GM23338 (cell line): ENCODE measurements at regions not wholly inside any gene's neighbourhood (a gene's known extent, or its start where the extent isn't known, plus 50 kb on each side); places are given as distances from the start of the nearest gene placed in this dataset.

Experiments used
- ATAC-seq: fragments of 200-7000 bp; cut with Tn5 transposase; 3 replicates; pipeline ENCODE4 v1.9.1; 2020
- DNase-seq: peaks from one replicate; pipeline ENCODE4 v3.0.0-alpha.2; 2015; ENCODE audit warnings: low spot score
- H2AFZ ChIP-seq: fragments of 200-600 bp; sonication (generic); 2 replicates; pipeline ENCODE4 v1.8.0; 2016; ENCODE audit warnings: antibody characterized with exemption, mild to moderate bottlenecking, moderate library complexity
- H3F3A ChIP-seq: fragments of 200-600 bp; sonication (generic); replicated peaks from 2 replicates; pipeline ENCODE4 v1.8.0; 2017; ENCODE audit warnings: antibody characterized with exemption, mixed run types, low read depth
- H3K27ac ChIP-seq: fragments of 200-600 bp; sonication (generic); 2 replicates; pipeline ENCODE4 v1.6.1; 2016; ENCODE audit warnings: low read depth
- H3K27me3 ChIP-seq: fragments of 200-600 bp; sonication (generic); 2 replicates; pipeline ENCODE4 v1.8.0; 2016; ENCODE audit warnings: mild to moderate bottlenecking, mixed run types, moderate library complexity; ENCODE audit not compliant: insufficient read depth
- H3K36me3 ChIP-seq: fragments of 200-600 bp; sonication (generic); 2 replicates; pipeline ENCODE4 v1.8.0; 2016; ENCODE audit warnings: mild to moderate bottlenecking; ENCODE audit not compliant: insufficient read depth
- H3K4me1 ChIP-seq: fragments of 200-600 bp; sonication (generic); 2 replicates; pipeline ENCODE4 v1.8.0; 2016; ENCODE audit warnings: mild to moderate bottlenecking, moderate library complexity; ENCODE audit not compliant: insufficient read depth
- H3K4me2 ChIP-seq: fragments of 200-600 bp; sonication (generic); 2 replicates; pipeline ENCODE4 v1.7.1; 2017; ENCODE audit warnings: mixed run types
- H3K4me3 ChIP-seq: fragments of 200-600 bp; sonication (generic); 2 replicates; pipeline ENCODE4 v1.6.1; 2016; ENCODE audit warnings: mixed run types
- H3K79me2 ChIP-seq: fragments of 200-600 bp; sonication (generic); replicated peaks from 2 replicates; pipeline ENCODE4 v1.8.0; 2017; ENCODE audit warnings: mild to moderate bottlenecking; ENCODE audit not compliant: insufficient read depth
- H3K9me2 ChIP-seq: fragments of 200-600 bp; sonication (generic); 2 replicates; pipeline ENCODE4 v1.8.0; 2017; ENCODE audit not compliant: insufficient read depth
- H4K20me1 ChIP-seq: fragments of 200-600 bp; sonication (generic); replicated peaks from 2 replicates; pipeline ENCODE4 v1.8.0; 2017; ENCODE audit warnings: mild to moderate bottlenecking; ENCODE audit not compliant: insufficient read depth
- H3K27ac Mint-ChIP-seq: 2 replicates; pipeline ENCODE4 v1.8.0; 2020; ENCODE audit warnings: inconsistent platforms, mild to moderate bottlenecking, moderate library complexity, mixed read lengths
- H3K27me3 Mint-ChIP-seq: 3 replicates; pipeline ENCODE4 v1.8.0; 2022; ENCODE audit warnings: low read depth, mild to moderate bottlenecking, moderate library complexity, mixed read lengths, inconsistent platforms; ENCODE audit not compliant: insufficient read depth, poor library complexity
- H3K36me3 Mint-ChIP-seq: 3 replicates; pipeline ENCODE4 v1.8.0; 2021; ENCODE audit warnings: low read depth, mild to moderate bottlenecking, inconsistent platforms, moderate library complexity, mixed read lengths
- H3K4me1 Mint-ChIP-seq: 3 replicates; pipeline ENCODE4 v1.8.0; 2020; ENCODE audit warnings: mild to moderate bottlenecking, inconsistent platforms, mixed read lengths
- H3K4me3 Mint-ChIP-seq: 3 replicates; pipeline ENCODE4 v1.8.0; 2021; ENCODE audit warnings: moderate library complexity, mild to moderate bottlenecking, inconsistent platforms, mixed read lengths
- H3K9me3 Mint-ChIP-seq: 3 replicates; pipeline ENCODE4 v1.8.0; 2020; ENCODE audit warnings: moderate library complexity, mild to moderate bottlenecking, inconsistent platforms, mixed read lengths
- CREB1 ChIP-seq: fragments of 250-450 bp; sonication (Bioruptor Pico); IDR thresholded peaks from 2 replicates; pipeline ENCODE4 v1.5.0; 2020; ENCODE audit warnings: low read depth, mild to moderate bottlenecking, moderate library complexity
- EZH2 ChIP-seq: fragments of 200-600 bp; sonication (generic); IDR thresholded peaks from one replicate; pipeline ENCODE4 v1.8.0; 2017; ENCODE audit warnings: antibody characterized with exemption, mild to moderate bottlenecking, low read depth; ENCODE audit not compliant: unreplicated experiment
- EZH2phosphoT487 ChIP-seq: fragments of 200-600 bp; sonication (generic); IDR thresholded peaks from one replicate; pipeline ENCODE4 v1.8.1; 2018; ENCODE audit warnings: antibody characterized with exemption; ENCODE audit not compliant: unreplicated experiment
- JUNB ChIP-seq: IDR thresholded peaks from one replicate; pipeline ENCODE4 v1.6.1; 2016; ENCODE audit warnings: antibody characterized with exemption; ENCODE audit not compliant: unreplicated experiment
- NANOG ChIP-seq: IDR thresholded peaks from 2 replicates; pipeline ENCODE4 v1.6.1; 2016; ENCODE audit warnings: antibody characterized with exemption, borderline replicate concordance
- POLR2AphosphoS5 ChIP-seq: IDR thresholded peaks from 2 replicates; pipeline ENCODE4 v1.6.1; 2016; ENCODE audit warnings: antibody characterized with exemption, low read depth
- STAT1 ChIP-seq: IDR thresholded peaks from one replicate; pipeline ENCODE4 v1.6.1; 2016; ENCODE audit warnings: antibody characterized with exemption; ENCODE audit not compliant: unreplicated experiment
- ZNF114 ChIP-seq: fragments of 250-450 bp; sonication (Bioruptor Pico); IDR thresholded peaks from 2 replicates; pipeline ENCODE4 v1.5.0; 2020; ENCODE audit warnings: mild to moderate bottlenecking, moderate library complexity
- ZNF331 ChIP-seq: fragments of 250-450 bp; sonication (Bioruptor Pico); IDR thresholded peaks from 2 replicates; pipeline ENCODE4 v1.5.0; 2020; ENCODE audit warnings: low read depth, mild to moderate bottlenecking, moderate library complexity
- TF ChIP-seq, protein P1 (sequence below): IDR thresholded peaks from one replicate; pipeline ENCODE4 v1.6.1; 2018; ENCODE audit warnings: antibody characterized with exemption; ENCODE audit not compliant: unreplicated experiment
- TF ChIP-seq, protein P2 (sequence below), 2 experiments: fragments of 200-600 bp in 1 of 2; sonication (generic) in 1 of 2; conservative IDR thresholded peaks; 2 replicates each; pipeline versions ENCODE4 v1.5.1 to v1.6.1; 2016 to 2017; ENCODE audit warnings: antibody characterized with exemption in 2 of 2, low read depth in 2 of 2, mild to moderate bottlenecking in 2 of 2, moderate library complexity in 1 of 2
- TF ChIP-seq, protein P3 (sequence below): IDR thresholded peaks from 2 replicates; pipeline ENCODE4 v1.6.1; 2016; ENCODE audit warnings: antibody characterized with exemption
- TF ChIP-seq, protein P4 (sequence below): fragments of 250-450 bp; sonication (Bioruptor Pico); IDR thresholded peaks from 2 replicates; pipeline ENCODE4 v1.5.0; 2020; ENCODE audit warnings: mild to moderate bottlenecking, moderate library complexity

DNA sequence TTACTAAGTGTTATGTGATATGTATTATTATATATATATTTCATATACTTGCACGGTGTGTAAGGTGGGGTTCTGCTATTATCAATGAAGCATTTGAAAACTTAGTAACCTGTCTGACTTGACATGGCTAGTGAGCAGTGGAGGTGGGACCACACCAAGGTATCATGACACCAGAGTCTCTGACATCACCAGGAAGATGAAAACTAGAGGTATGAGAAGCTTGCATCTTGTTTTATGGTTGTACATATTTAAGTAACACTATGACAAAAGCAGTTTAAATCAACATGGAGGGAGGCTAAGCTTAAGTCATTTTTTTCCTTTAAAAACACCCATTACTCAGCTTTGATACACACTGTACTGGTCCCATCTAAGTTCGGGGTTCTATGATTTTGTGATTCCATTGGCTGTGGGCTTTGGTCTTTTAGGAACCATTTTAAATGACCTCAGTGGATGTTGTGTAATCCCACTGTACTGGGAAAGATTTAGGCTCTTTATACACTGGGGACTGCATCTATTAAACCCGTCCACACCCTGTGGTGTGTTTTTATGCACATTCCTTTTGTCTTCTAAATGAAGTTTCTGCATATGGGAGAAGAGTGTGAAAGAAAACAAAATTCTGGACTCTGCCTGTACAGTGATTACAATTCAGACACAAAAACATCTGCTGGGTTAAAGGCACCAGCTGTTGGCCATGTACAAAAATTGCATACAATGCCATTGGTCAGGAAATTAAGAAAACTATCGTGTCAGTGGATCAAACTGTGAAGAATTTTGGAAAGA is 570.6 kb downstream of the SPRY1 start:
- peaks cover 8% of the 10 kb centered on the region for H3K4me1 Mint-ChIP-seq
- H3K36me3 Mint-ChIP-seq = peaks cover 17% of the 10 kb centered on the region
- no peaks in the 10 kb centered on the region for H3K9me2 ChIP-seq
- no peaks in the 10 kb centered on the region for H3F3A ChIP-seq
- no peaks in the 10 kb centered on the region for H3K27me3 Mint-ChIP-seq
- no peaks in the 10 kb centered on the region for H3K79me2 ChIP-seq
- H3K36me3 ChIP-seq = no peaks in the 10 kb centered on the region; the same call in 1 of the 2 replicates
- TF ChIP-seq, protein P1, sequence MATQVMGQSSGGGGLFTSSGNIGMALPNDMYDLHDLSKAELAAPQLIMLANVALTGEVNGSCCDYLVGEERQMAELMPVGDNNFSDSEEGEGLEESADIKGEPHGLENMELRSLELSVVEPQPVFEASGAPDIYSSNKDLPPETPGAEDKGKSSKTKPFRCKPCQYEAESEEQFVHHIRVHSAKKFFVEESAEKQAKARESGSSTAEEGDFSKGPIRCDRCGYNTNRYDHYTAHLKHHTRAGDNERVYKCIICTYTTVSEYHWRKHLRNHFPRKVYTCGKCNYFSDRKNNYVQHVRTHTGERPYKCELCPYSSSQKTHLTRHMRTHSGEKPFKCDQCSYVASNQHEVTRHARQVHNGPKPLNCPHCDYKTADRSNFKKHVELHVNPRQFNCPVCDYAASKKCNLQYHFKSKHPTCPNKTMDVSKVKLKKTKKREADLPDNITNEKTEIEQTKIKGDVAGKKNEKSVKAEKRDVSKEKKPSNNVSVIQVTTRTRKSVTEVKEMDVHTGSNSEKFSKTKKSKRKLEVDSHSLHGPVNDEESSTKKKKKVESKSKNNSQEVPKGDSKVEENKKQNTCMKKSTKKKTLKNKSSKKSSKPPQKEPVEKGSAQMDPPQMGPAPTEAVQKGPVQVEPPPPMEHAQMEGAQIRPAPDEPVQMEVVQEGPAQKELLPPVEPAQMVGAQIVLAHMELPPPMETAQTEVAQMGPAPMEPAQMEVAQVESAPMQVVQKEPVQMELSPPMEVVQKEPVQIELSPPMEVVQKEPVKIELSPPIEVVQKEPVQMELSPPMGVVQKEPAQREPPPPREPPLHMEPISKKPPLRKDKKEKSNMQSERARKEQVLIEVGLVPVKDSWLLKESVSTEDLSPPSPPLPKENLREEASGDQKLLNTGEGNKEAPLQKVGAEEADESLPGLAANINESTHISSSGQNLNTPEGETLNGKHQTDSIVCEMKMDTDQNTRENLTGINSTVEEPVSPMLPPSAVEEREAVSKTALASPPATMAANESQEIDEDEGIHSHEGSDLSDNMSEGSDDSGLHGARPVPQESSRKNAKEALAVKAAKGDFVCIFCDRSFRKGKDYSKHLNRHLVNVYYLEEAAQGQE = no peak
- TF ChIP-seq, protein P2, sequence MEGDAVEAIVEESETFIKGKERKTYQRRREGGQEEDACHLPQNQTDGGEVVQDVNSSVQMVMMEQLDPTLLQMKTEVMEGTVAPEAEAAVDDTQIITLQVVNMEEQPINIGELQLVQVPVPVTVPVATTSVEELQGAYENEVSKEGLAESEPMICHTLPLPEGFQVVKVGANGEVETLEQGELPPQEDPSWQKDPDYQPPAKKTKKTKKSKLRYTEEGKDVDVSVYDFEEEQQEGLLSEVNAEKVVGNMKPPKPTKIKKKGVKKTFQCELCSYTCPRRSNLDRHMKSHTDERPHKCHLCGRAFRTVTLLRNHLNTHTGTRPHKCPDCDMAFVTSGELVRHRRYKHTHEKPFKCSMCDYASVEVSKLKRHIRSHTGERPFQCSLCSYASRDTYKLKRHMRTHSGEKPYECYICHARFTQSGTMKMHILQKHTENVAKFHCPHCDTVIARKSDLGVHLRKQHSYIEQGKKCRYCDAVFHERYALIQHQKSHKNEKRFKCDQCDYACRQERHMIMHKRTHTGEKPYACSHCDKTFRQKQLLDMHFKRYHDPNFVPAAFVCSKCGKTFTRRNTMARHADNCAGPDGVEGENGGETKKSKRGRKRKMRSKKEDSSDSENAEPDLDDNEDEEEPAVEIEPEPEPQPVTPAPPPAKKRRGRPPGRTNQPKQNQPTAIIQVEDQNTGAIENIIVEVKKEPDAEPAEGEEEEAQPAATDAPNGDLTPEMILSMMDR (conservative IDR thresholded peaks at IDR 0.05; ENCODE audit: low read depth in 2 of 2) = no peak
- TF ChIP-seq NANOG = no peak
- TF ChIP-seq, protein P3, sequence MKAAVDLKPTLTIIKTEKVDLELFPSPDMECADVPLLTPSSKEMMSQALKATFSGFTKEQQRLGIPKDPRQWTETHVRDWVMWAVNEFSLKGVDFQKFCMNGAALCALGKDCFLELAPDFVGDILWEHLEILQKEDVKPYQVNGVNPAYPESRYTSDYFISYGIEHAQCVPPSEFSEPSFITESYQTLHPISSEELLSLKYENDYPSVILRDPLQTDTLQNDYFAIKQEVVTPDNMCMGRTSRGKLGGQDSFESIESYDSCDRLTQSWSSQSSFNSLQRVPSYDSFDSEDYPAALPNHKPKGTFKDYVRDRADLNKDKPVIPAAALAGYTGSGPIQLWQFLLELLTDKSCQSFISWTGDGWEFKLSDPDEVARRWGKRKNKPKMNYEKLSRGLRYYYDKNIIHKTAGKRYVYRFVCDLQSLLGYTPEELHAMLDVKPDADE = no peak
- TF ChIP-seq, protein P4, sequence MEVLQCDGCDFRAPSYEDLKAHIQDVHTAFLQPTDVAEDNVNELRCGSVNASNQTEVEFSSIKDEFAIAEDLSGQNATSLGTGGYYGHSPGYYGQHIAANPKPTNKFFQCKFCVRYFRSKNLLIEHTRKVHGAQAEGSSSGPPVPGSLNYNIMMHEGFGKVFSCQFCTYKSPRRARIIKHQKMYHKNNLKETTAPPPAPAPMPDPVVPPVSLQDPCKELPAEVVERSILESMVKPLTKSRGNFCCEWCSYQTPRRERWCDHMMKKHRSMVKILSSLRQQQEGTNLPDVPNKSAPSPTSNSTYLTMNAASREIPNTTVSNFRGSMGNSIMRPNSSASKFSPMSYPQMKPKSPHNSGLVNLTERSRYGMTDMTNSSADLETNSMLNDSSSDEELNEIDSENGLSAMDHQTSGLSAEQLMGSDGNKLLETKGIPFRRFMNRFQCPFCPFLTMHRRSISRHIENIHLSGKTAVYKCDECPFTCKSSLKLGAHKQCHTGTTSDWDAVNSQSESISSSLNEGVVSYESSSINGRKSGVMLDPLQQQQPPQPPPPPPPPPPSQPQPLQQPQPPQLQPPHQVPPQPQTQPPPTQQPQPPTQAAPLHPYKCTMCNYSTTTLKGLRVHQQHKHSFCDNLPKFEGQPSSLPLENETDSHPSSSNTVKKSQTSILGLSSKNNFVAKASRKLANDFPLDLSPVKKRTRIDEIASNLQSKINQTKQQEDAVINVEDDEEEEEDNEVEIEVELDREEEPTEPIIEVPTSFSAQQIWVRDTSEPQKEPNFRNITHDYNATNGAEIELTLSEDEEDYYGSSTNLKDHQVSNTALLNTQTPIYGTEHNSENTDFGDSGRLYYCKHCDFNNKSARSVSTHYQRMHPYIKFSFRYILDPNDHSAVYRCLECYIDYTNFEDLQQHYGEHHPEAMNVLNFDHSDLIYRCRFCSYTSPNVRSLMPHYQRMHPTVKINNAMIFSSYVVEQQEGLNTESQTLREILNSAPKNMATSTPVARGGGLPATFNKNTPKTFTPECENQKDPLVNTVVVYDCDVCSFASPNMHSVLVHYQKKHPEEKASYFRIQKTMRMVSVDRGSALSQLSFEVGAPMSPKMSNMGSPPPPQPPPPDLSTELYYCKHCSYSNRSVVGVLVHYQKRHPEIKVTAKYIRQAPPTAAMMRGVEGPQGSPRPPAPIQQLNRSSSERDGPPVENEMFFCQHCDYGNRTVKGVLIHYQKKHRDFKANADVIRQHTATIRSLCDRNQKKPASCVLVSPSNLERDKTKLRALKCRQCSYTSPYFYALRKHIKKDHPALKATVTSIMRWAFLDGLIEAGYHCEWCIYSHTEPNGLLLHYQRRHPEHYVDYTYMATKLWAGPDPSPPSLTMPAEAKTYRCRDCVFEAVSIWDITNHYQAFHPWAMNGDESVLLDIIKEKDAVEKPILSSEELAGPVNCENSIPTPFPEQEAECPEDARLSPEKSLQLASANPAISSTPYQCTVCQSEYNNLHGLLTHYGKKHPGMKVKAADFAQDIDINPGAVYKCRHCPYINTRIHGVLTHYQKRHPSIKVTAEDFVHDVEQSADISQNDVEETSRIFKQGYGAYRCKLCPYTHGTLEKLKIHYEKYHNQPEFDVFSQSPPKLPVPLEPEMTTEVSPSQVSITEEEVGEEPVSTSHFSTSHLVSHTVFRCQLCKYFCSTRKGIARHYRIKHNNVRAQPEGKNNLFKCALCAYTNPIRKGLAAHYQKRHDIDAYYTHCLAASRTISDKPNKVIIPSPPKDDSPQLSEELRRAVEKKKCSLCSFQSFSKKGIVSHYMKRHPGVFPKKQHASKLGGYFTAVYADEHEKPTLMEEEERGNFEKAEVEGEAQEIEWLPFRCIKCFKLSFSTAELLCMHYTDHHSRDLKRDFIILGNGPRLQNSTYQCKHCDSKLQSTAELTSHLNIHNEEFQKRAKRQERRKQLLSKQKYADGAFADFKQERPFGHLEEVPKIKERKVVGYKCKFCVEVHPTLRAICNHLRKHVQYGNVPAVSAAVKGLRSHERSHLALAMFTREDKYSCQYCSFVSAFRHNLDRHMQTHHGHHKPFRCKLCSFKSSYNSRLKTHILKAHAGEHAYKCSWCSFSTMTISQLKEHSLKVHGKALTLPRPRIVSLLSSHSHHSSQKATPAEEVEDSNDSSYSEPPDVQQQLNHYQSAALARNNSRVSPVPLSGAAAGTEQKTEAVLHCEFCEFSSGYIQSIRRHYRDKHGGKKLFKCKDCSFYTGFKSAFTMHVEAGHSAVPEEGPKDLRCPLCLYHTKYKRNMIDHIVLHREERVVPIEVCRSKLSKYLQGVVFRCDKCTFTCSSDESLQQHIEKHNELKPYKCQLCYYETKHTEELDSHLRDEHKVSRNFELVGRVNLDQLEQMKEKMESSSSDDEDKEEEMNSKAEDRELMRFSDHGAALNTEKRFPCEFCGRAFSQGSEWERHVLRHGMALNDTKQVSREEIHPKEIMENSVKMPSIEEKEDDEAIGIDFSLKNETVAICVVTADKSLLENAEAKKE = no peak
- TF ChIP-seq JUNB = no peak
- TF ChIP-seq ZNF331 (CRISPR knock-in tag) = no peak
- TF ChIP-seq CREB1 (CRISPR knock-in tag) = no peak
- TF ChIP-seq STAT1 = no peak
- TF ChIP-seq POLR2AphosphoS5 = no peak
- no peak for TF ChIP-seq EZH2
- no peak for TF ChIP-seq ZNF114
- no peak for TF ChIP-seq EZH2phosphoT487
- ATAC-seq (no peak), DNase-seq (no peak)
- no peak overlapping the region for H3K27ac Mint-ChIP-seq
- H3K4me3 ChIP-seq = no peak overlapping the region
- no peak overlapping the region for H3K27ac ChIP-seq
- no peak overlapping the region for H2AFZ ChIP-seq
- no peaks in the 10 kb centered on the region for H4K20me1 ChIP-seq
- peaks cover 17% of the 10 kb centered on the region for H3K4me1 ChIP-seq
- no peaks in the 10 kb centered on the region for H3K27me3 ChIP-seq
- no peak overlapping the region for H3K4me3 Mint-ChIP-seq
- no peak overlapping the region for H3K4me2 ChIP-seq
- peaks cover 15% of the 10 kb centered on the region for H3K9me3 Mint-ChIP-seq
